GM23338 (cell line): ENCODE measurements at regions not wholly inside any gene's neighbourhood (a gene's known extent, or its start where the extent isn't known, plus 50 kb on each side); places are given as distances from the start of the nearest gene placed in this dataset.

Experiments
- ETS1 ChIP-seq: IDR thresholded peaks from 2 replicates; pipeline ENCODE4 v1.6.1; 2016; ENCODE audit warnings: antibody characterized with exemption
- JUNB ChIP-seq: IDR thresholded peaks from one replicate; pipeline ENCODE4 v1.6.1; 2016; ENCODE audit warnings: antibody characterized with exemption; ENCODE audit not compliant: unreplicated experiment
- POLR2AphosphoS5 ChIP-seq: IDR thresholded peaks from 2 replicates; pipeline ENCODE4 v1.6.1; 2016; ENCODE audit warnings: antibody characterized with exemption, low read depth
- TF ChIP-seq, protein P1 (sequence below): IDR thresholded peaks from one replicate; pipeline ENCODE4 v1.6.1; 2018; ENCODE audit warnings: antibody characterized with exemption; ENCODE audit not compliant: unreplicated experiment
- TF ChIP-seq, protein P2 (sequence below), 2 experiments: fragments of 200-600 bp in 1 of 2; sonication (generic) in 1 of 2; conservative IDR thresholded peaks; 2 replicates each; pipeline versions ENCODE4 v1.5.1 to v1.6.1; 2016 to 2017; ENCODE audit warnings: antibody characterized with exemption in 2 of 2, low read depth in 2 of 2, mild to moderate bottlenecking in 2 of 2, moderate library complexity in 1 of 2

DNA sequence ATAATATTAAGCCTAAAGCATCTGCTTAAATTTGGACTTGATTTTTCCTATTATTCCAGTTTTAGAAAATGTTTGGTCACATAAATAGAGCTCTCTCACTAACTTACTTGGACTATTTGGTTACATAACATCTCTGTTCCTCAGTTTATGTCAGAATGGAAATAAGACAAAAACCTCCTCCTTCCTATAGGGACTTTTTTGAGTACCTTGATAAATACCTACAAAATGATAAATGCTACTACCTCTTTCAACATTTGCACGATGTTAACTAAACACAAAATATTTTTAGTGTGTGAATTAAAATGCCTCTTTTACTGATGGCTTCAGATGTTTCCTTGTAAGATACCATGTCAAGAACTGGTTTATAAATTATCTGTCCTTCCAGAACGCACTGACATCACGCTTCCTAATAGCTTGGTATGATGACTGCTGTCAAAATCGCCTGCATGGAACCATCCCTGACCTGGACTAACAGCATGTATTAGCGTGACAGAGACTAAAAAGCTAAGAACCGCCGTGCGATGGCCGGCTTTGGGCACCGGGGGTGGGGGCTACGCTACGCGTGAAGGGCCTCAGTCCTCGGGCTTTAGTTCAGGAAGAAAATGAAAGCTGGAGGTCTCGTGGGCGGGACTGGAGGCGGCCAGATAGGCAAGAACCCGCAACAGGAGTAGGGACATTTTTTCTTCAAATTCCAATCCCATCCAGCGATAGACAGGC lies 133.2 kb upstream of the BARHL2 start:
- TF ChIP-seq, protein P1, sequence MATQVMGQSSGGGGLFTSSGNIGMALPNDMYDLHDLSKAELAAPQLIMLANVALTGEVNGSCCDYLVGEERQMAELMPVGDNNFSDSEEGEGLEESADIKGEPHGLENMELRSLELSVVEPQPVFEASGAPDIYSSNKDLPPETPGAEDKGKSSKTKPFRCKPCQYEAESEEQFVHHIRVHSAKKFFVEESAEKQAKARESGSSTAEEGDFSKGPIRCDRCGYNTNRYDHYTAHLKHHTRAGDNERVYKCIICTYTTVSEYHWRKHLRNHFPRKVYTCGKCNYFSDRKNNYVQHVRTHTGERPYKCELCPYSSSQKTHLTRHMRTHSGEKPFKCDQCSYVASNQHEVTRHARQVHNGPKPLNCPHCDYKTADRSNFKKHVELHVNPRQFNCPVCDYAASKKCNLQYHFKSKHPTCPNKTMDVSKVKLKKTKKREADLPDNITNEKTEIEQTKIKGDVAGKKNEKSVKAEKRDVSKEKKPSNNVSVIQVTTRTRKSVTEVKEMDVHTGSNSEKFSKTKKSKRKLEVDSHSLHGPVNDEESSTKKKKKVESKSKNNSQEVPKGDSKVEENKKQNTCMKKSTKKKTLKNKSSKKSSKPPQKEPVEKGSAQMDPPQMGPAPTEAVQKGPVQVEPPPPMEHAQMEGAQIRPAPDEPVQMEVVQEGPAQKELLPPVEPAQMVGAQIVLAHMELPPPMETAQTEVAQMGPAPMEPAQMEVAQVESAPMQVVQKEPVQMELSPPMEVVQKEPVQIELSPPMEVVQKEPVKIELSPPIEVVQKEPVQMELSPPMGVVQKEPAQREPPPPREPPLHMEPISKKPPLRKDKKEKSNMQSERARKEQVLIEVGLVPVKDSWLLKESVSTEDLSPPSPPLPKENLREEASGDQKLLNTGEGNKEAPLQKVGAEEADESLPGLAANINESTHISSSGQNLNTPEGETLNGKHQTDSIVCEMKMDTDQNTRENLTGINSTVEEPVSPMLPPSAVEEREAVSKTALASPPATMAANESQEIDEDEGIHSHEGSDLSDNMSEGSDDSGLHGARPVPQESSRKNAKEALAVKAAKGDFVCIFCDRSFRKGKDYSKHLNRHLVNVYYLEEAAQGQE, result no peak
- TF ChIP-seq JUNB, result no peak
- TF ChIP-seq, protein P2, sequence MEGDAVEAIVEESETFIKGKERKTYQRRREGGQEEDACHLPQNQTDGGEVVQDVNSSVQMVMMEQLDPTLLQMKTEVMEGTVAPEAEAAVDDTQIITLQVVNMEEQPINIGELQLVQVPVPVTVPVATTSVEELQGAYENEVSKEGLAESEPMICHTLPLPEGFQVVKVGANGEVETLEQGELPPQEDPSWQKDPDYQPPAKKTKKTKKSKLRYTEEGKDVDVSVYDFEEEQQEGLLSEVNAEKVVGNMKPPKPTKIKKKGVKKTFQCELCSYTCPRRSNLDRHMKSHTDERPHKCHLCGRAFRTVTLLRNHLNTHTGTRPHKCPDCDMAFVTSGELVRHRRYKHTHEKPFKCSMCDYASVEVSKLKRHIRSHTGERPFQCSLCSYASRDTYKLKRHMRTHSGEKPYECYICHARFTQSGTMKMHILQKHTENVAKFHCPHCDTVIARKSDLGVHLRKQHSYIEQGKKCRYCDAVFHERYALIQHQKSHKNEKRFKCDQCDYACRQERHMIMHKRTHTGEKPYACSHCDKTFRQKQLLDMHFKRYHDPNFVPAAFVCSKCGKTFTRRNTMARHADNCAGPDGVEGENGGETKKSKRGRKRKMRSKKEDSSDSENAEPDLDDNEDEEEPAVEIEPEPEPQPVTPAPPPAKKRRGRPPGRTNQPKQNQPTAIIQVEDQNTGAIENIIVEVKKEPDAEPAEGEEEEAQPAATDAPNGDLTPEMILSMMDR (conservative IDR thresholded peaks at IDR 0.05; ENCODE audit: low read depth in 2 of 2), result no peak
- no peak for TF ChIP-seq POLR2AphosphoS5
- TF ChIP-seq ETS1, result no peak
